ENCODE measurements at regions not wholly inside any gene's neighbourhood (a gene's known extent, or its start where the extent isn't known, plus 50 kb on each side); places are given as distances from the start of the nearest gene placed in this dataset.

DNA sequence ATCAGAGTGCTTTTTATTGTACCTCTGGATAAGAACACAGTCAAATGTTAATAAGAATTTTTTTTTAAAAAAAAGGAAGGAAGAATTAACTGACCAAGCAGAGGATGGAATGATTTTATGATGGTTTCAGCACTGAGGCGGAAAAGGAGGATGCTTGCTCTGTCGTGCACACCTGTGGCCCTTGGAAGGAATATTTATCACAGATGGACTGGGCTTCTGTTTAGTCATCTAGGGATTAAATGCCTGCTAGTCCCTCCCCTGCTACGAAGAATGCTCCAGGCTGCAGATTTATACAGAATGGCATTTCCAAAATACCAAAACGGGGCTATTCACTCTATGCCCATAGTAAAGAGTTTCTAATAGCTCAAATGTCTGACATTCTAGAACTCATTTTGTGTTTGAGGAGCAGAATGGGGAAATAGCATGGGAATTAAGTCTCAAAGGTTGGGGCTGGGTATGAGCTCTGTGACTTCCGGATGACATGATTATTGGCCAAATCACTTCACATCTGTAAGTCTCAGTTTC lies 92.8 kb upstream of the BCL6 start:
- TF ChIP-seq, protein P1, sequence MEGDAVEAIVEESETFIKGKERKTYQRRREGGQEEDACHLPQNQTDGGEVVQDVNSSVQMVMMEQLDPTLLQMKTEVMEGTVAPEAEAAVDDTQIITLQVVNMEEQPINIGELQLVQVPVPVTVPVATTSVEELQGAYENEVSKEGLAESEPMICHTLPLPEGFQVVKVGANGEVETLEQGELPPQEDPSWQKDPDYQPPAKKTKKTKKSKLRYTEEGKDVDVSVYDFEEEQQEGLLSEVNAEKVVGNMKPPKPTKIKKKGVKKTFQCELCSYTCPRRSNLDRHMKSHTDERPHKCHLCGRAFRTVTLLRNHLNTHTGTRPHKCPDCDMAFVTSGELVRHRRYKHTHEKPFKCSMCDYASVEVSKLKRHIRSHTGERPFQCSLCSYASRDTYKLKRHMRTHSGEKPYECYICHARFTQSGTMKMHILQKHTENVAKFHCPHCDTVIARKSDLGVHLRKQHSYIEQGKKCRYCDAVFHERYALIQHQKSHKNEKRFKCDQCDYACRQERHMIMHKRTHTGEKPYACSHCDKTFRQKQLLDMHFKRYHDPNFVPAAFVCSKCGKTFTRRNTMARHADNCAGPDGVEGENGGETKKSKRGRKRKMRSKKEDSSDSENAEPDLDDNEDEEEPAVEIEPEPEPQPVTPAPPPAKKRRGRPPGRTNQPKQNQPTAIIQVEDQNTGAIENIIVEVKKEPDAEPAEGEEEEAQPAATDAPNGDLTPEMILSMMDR (IDR thresholded peaks at IDR 0.05), result no peak
- no peak for TF ChIP-seq POLR2A (IDR thresholded peaks at IDR 0.05)
